IMR-90 (cell line): ENCODE measurements at regions not wholly inside any gene's neighbourhood (a gene's known extent, or its start where the extent isn't known, plus 50 kb on each side); places are given as distances from the start of the nearest gene placed in this dataset.

Experiments used
- ATAC-seq: fragments of 200-7000 bp; cut with Tn5 transposase; 2 replicates; pipeline ENCODE4 v1.9.1; 2020; ENCODE audit warnings: low read depth, mild to moderate bottlenecking, moderate library complexity
- BruUV-seq: library from RNA; stranded (reverse); fragments of 400-500 nt; replicated peaks from 2 replicates; lab custom pipeline; 2021; lab: Mats Ljungman, UMichigan
- CTCF ChIA-PET: fragments of 300-600 bp; formaldehyde crosslinking; extraction: SDS; loops from one replicate; lab custom pipeline; 2021; ENCODE audit warnings: antibody characterized with exemption; lab: Yijun Ruan, JAX
- POLR2A ChIA-PET: fragments of 300-600 bp; sonication (Branson Sonifier 250); formaldehyde crosslinking; loops from one replicate; lab custom pipeline; 2022; ENCODE audit warnings: antibody characterized with exemption; ENCODE audit not compliant: unreplicated experiment; lab: Charles Lee
- DNase-seq: peaks from one replicate; pipeline ENCODE4 v3.0.0; 2013
- H2AFZ ChIP-seq: replicated peaks from 2 replicates; pipeline ENCODE3; 2013; ENCODE audit warnings: low read length, mild to moderate bottlenecking; ENCODE audit not compliant: poor library complexity
- H2AK5ac ChIP-seq: 2 replicates; pipeline ENCODE4 v1.6.1; 2013; ENCODE audit warnings: low read depth, low read length, inconsistent platforms
- H2AK9ac ChIP-seq: replicated peaks from 2 replicates; pipeline ENCODE3; 2013; ENCODE audit warnings: mild to moderate bottlenecking, low read depth, low read length, moderate library complexity; ENCODE audit not compliant: poor library complexity
- H2BK120ac ChIP-seq: 2 replicates; pipeline ENCODE4 v1.6.1; 2013; ENCODE audit warnings: low read depth, low read length, inconsistent platforms
- H2BK15ac ChIP-seq: 3 replicates; pipeline ENCODE4 v1.6.1; 2013; ENCODE audit warnings: low read depth, low read length, inconsistent platforms
- H2BK20ac ChIP-seq: 2 replicates; pipeline ENCODE4 v1.6.1; 2013; ENCODE audit warnings: low read depth, mild to moderate bottlenecking, inconsistent platforms, low read length, moderate library complexity
- H2BK5ac ChIP-seq: 2 replicates; pipeline ENCODE4 v1.6.1; 2013; ENCODE audit warnings: mild to moderate bottlenecking, low read depth, low read length, inconsistent platforms; ENCODE audit not compliant: poor library complexity, severe bottlenecking
- H3K14ac ChIP-seq: replicated peaks from 2 replicates; pipeline ENCODE4 v1.6.1; 2013; ENCODE audit warnings: low read depth, low read length, inconsistent platforms
- H3K18ac ChIP-seq: 2 replicates; pipeline ENCODE4 v1.6.1; 2013; ENCODE audit warnings: low read depth, low read length, control low read depth
- H3K23ac ChIP-seq: 2 replicates; pipeline ENCODE4 v1.6.1; 2013; ENCODE audit warnings: low read depth, low read length, inconsistent platforms
- H3K27ac ChIP-seq: 2 replicates; pipeline ENCODE4 v1.5.1; 2013; ENCODE audit warnings: mild to moderate bottlenecking, control low read depth, low read length; ENCODE audit not compliant: insufficient read depth
- H3K27me3 ChIP-seq: 2 replicates; pipeline ENCODE4 v1.6.1; 2013; ENCODE audit warnings: low read length; ENCODE audit not compliant: control insufficient read depth, insufficient read depth
- H3K36me3 ChIP-seq: 2 replicates; pipeline ENCODE4 v1.6.1; 2013; ENCODE audit warnings: low read length, mixed read lengths; ENCODE audit not compliant: control insufficient read depth, insufficient read depth
- H3K4ac ChIP-seq: 2 replicates; pipeline ENCODE4 v1.6.1; 2013; ENCODE audit warnings: low read depth, low read length, inconsistent platforms
- H3K4me1 ChIP-seq: 2 replicates; pipeline ENCODE4 v1.6.1; 2013; ENCODE audit warnings: low read length, mixed read lengths; ENCODE audit not compliant: control insufficient read depth, insufficient read depth
- H3K4me2 ChIP-seq: 2 replicates; pipeline ENCODE4 v1.6.1; 2013; ENCODE audit warnings: low read depth, mild to moderate bottlenecking, control low read depth, low read length, moderate library complexity
- H3K4me3 ChIP-seq: 2 replicates; pipeline ENCODE4 v1.5.1; 2013; ENCODE audit warnings: low read depth, mild to moderate bottlenecking, control low read depth, low read length, moderate library complexity; ENCODE audit not compliant: insufficient read depth
- H3K56ac ChIP-seq: 2 replicates; pipeline ENCODE4 v1.6.1; 2013; ENCODE audit warnings: low read length, inconsistent platforms; ENCODE audit not compliant: insufficient read depth; ENCODE audit errors: extremely low read depth
- H3K79me1 ChIP-seq, 2 experiments: 2 replicates each; pipeline ENCODE4 v1.6.1; 2013; ENCODE audit warnings: low read length in 2 of 2, inconsistent platforms in 1 of 2, low read depth in 1 of 2
- H3K9ac ChIP-seq: 2 replicates; pipeline ENCODE4 v1.6.1; 2013; ENCODE audit warnings: low read depth, low read length, control low read depth
- H3K9me1 ChIP-seq: 2 replicates; pipeline ENCODE4 v1.6.1; 2013; ENCODE audit warnings: low read length, inconsistent platforms; ENCODE audit not compliant: insufficient read depth
- H3K9me3 ChIP-seq: 2 replicates; pipeline ENCODE4 v1.6.1; 2013; ENCODE audit warnings: low read length; ENCODE audit not compliant: control insufficient read depth, insufficient read depth
- H4K20me1 ChIP-seq: 2 replicates; pipeline ENCODE4 v1.6.1; 2013; ENCODE audit warnings: low read length, inconsistent platforms; ENCODE audit not compliant: insufficient read depth
- H4K5ac ChIP-seq: 2 replicates; pipeline ENCODE4 v1.6.1; 2013; ENCODE audit warnings: mild to moderate bottlenecking, low read depth, low read length, control low read depth
- H4K8ac ChIP-seq, 2 experiments: 2 replicates each; pipeline ENCODE4 v1.6.1; 2013; ENCODE audit warnings: low read depth in 2 of 2, low read length in 2 of 2, control low read depth in 1 of 2, inconsistent platforms in 1 of 2
- H4K91ac ChIP-seq: 2 replicates; pipeline ENCODE4 v1.6.1; 2013; ENCODE audit warnings: low read depth, low read length, inconsistent platforms; ENCODE audit not compliant: insufficient read depth
- BHLHE40 ChIP-seq: fragments of 150-350 bp; IDR thresholded peaks from 2 replicates; pipeline ENCODE4 v1.6.1; 2016; ENCODE audit warnings: mild to moderate bottlenecking, low read depth, low read length
- CEBPB ChIP-seq: IDR thresholded peaks from 2 replicates; pipeline ENCODE4 v1.6.1; 2012; ENCODE audit warnings: low read depth, low read length, improper control_type of control experiment
- CHD1 ChIP-seq: IDR thresholded peaks from 2 replicates; pipeline ENCODE4 v1.6.1; 2012; ENCODE audit warnings: low read depth, low read length, improper control_type of control experiment
- FOS ChIP-seq: fragments of 150-350 bp; IDR thresholded peaks from 2 replicates; pipeline ENCODE4 v1.6.1; 2016; ENCODE audit warnings: low read depth, low read length
- MAFK ChIP-seq: IDR thresholded peaks from 2 replicates; pipeline ENCODE4 v1.6.1; 2012; ENCODE audit warnings: low read depth, low read length, improper control_type of control experiment
- MAZ ChIP-seq: IDR thresholded peaks from 2 replicates; pipeline ENCODE4 v1.6.1; 2012; ENCODE audit warnings: low read depth, mild to moderate bottlenecking, low read length, improper control_type of control experiment, moderate library complexity, borderline replicate concordance
- MXI1 ChIP-seq: IDR thresholded peaks from 2 replicates; pipeline ENCODE4 v1.6.1; 2012; ENCODE audit warnings: low read depth, mild to moderate bottlenecking, low read length, moderate library complexity, borderline replicate concordance
- NFE2L2 ChIP-seq: fragments of 150-350 bp; IDR thresholded peaks from 2 replicates; pipeline ENCODE4 v1.6.1; 2016; ENCODE audit warnings: low read depth, mild to moderate bottlenecking, low read length
- POLR2A ChIP-seq: IDR thresholded peaks from 2 replicates; pipeline ENCODE4 v1.6.1; 2012; ENCODE audit warnings: mild to moderate bottlenecking, low read depth, low read length
- RAD21 ChIP-seq: IDR thresholded peaks from 2 replicates; pipeline ENCODE4 v1.6.1; 2012; ENCODE audit warnings: low read length, improper control_type of control experiment
- RCOR1 ChIP-seq: IDR thresholded peaks from 2 replicates; pipeline ENCODE4 v1.6.1; 2012; ENCODE audit warnings: mild to moderate bottlenecking, low read length, improper control_type of control experiment; ENCODE audit not compliant: insufficient replicate concordance
- RFX5 ChIP-seq: IDR thresholded peaks from 2 replicates; pipeline ENCODE4 v1.8.0; 2012; ENCODE audit warnings: low read depth, mild to moderate bottlenecking, low read length, moderate library complexity
- SMC3 ChIP-seq: fragments of 150-350 bp; IDR thresholded peaks from 2 replicates; pipeline ENCODE4 v1.6.1; 2016; ENCODE audit warnings: low read depth, mild to moderate bottlenecking, antibody characterized with exemption, low read length, moderate library complexity
- WGBS, 2 experiments: methylation state at CpG; one replicate each; pipeline versions ENCODE4 v1.1.5 to v1.1.7; 2013; ENCODE audit warnings: missing lambda C conversion rate in 2 of 2; ENCODE audit not compliant: insufficient read length in 1 of 2; ENCODE audit errors: extremely low coverage in 2 of 2; 5-methylcytosine and 5-hydroxymethylcytosine counted together
- dilution Hi-C: fragments of 300-500 bp; cut with HindIII; formaldehyde crosslinking; loops from one replicate; pipeline ENCODE4 v1.14.3; 2018; ENCODE audit warnings: low sequenced_read_pairs; ENCODE audit not compliant: unreplicated experiment
- in situ Hi-C: fragments of 300-500 bp; cut with MboI; formaldehyde crosslinking; loops from 3 replicates; pipeline ENCODE4 v1.14.3; 2019; ENCODE audit warnings: low sequenced_read_pairs, inconsistent platforms, mixed read lengths
- intact Hi-C: fragments of 100-400 bp; cut with micrococcal nuclease; formaldehyde crosslinking; loops from 2 replicates; pipeline ENCODE4 v1.10.0; 2022
- TF ChIP-seq, protein P1 (sequence below): conservative IDR thresholded peaks from 2 replicates; pipeline ENCODE4 v1.5.1; 2012; ENCODE audit warnings: mild to moderate bottlenecking, low read depth, low read length, improper control_type of control experiment
- TF ChIP-seq, protein P2 (sequence below): fragments of 150-350 bp; IDR thresholded peaks from 2 replicates; pipeline ENCODE4 v1.6.1; 2017; ENCODE audit warnings: mild to moderate bottlenecking, antibody characterized with exemption, low read length, low read depth
- TF ChIP-seq, protein P3 (sequence below): fragments of 150-350 bp; IDR thresholded peaks from 2 replicates; pipeline ENCODE4 v1.6.1; 2016; ENCODE audit warnings: low read depth, mild to moderate bottlenecking, low read length, moderate library complexity, borderline replicate concordance

DNA sequence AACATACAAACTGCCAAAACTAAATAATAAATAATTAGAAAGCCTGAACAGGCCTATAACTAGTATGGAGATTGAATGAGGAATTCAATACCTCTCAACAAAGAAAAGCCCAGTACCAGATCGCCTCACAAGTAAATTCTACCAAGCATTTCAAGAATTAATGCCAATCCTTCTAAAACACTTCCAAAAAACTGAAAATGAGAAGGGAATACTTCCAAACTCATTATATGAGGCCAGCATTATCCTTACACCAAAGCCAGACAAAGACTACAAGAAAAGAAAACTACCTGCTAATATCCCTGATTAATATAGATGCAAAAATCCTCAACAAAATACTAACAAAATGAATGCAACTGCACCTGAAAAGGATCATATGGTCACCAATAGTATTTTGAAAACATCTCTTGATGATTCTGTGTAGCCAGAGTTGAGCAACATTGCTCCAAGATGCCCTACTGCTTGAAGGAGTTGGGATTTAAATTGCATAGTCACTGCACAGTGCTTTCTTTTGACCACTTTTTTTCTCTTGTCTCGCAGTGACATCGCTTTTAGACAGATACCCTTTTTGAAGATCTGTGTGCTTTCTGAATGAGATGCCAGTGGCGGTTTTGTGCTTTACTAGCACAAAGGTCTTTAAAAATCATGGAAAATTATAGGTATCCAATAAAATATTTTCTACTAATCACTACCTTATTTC, 487.2 kb upstream of the RASGRP1 start:
- Histone ChIP-seq H3K14ac (no peak overlapping the region), H4K8ac (no peak overlapping the region), H3K79me1 (no peaks in the 10 kb centered on the region), H3K9me1 (no peaks in the 10 kb centered on the region), H3K9ac (no peak overlapping the region), H2BK15ac (no peak overlapping the region), H3K27ac (no peak overlapping the region), H4K91ac (no peak overlapping the region), H3K4me3 (no peak overlapping the region), H2AK9ac (no peak overlapping the region), H3K4ac (no peak overlapping the region), H2AFZ (no peak overlapping the region), H3K9me3 (no peaks in the 10 kb centered on the region; the same call in 1 of the 2 replicates), H2BK5ac (no peak overlapping the region), H3K4me1 (no peaks in the 10 kb centered on the region), H2AK5ac (no peak overlapping the region), H2BK120ac (no peak overlapping the region), H2BK20ac (no peak overlapping the region), H3K23ac (no peak overlapping the region), H3K56ac (no peak overlapping the region), H3K27me3 (no peaks in the 10 kb centered on the region), H3K4me2 (no peak overlapping the region), H4K5ac (no peak overlapping the region), H3K36me3 (no peaks in the 10 kb centered on the region), H3K18ac (no peak overlapping the region), H4K20me1 (no peaks in the 10 kb centered on the region)
- dilution Hi-C loops (no loop called here), in situ Hi-C loops (no loop called here), intact Hi-C loops (no loop called here)
- TF ChIP-seq, protein P1, sequence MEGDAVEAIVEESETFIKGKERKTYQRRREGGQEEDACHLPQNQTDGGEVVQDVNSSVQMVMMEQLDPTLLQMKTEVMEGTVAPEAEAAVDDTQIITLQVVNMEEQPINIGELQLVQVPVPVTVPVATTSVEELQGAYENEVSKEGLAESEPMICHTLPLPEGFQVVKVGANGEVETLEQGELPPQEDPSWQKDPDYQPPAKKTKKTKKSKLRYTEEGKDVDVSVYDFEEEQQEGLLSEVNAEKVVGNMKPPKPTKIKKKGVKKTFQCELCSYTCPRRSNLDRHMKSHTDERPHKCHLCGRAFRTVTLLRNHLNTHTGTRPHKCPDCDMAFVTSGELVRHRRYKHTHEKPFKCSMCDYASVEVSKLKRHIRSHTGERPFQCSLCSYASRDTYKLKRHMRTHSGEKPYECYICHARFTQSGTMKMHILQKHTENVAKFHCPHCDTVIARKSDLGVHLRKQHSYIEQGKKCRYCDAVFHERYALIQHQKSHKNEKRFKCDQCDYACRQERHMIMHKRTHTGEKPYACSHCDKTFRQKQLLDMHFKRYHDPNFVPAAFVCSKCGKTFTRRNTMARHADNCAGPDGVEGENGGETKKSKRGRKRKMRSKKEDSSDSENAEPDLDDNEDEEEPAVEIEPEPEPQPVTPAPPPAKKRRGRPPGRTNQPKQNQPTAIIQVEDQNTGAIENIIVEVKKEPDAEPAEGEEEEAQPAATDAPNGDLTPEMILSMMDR: no peak
- TF ChIP-seq POLR2A (no peak), RAD21 (no peak), RCOR1 (no peak), MXI1 (no peak), MAZ (no peak), FOS (no peak), NFE2L2 (no peak), CEBPB (no peak), CHD1 (no peak), MAFK (no peak), RFX5 (no peak), BHLHE40 (no peak), SMC3 (no peak)
- TF ChIP-seq, protein P2, sequence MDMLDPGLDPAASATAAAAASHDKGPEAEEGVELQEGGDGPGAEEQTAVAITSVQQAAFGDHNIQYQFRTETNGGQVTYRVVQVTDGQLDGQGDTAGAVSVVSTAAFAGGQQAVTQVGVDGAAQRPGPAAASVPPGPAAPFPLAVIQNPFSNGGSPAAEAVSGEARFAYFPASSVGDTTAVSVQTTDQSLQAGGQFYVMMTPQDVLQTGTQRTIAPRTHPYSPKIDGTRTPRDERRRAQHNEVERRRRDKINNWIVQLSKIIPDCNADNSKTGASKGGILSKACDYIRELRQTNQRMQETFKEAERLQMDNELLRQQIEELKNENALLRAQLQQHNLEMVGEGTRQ: no peak
- TF ChIP-seq, protein P3, sequence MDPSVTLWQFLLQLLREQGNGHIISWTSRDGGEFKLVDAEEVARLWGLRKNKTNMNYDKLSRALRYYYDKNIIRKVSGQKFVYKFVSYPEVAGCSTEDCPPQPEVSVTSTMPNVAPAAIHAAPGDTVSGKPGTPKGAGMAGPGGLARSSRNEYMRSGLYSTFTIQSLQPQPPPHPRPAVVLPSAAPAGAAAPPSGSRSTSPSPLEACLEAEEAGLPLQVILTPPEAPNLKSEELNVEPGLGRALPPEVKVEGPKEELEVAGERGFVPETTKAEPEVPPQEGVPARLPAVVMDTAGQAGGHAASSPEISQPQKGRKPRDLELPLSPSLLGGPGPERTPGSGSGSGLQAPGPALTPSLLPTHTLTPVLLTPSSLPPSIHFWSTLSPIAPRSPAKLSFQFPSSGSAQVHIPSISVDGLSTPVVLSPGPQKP: no peak
- ATAC-seq (no peak), DNase-seq (no peak)
- POLR2A ChIA-PET: no interaction called here
- no CpG with 5 or more reads among the region's 4 CpGs for WGBS, 2 experiments
- CTCF ChIA-PET: no interaction called here
- BruUV-seq: no TSS peak
